CD4-positive, alpha-beta T cell (primary cell): ENCODE measurements at regions not wholly inside any gene's neighbourhood (a gene's known extent, or its start where the extent isn't known, plus 50 kb on each side); places are given as distances from the start of the nearest gene placed in this dataset.

Experiments
- ATAC-seq: fragments of 200-7000 bp; cut with Tn5 transposase; one replicate; pipeline ENCODE4 v1.10.0; 2022; ENCODE audit warnings: mild to moderate bottlenecking; ENCODE audit not compliant: poor library complexity
- CTCF ChIA-PET: fragments of 350-600 bp; sonication (Branson Sonifier 250); formaldehyde crosslinking; loops from one replicate; lab custom pipeline; 2021; ENCODE audit warnings: antibody characterized with exemption, inconsistent platforms; lab: Charles Lee
- POLR2A ChIA-PET: fragments of 350-600 bp; sonication (Branson Sonifier 250); formaldehyde crosslinking; loops from one replicate; lab custom pipeline; 2021; ENCODE audit warnings: antibody characterized with exemption, inconsistent platforms; lab: Charles Lee
- DNase-seq, 14 experiments: peaks; one replicate each; pipeline ENCODE4 v3.0.0-alpha.2; 2013 to 2020; ENCODE audit warnings: mixed read lengths in 2 of 14
- H3K27ac ChIP-seq, 2 donors: one replicate each; pipeline versions ENCODE4 v1.5.1 to v1.7.0; 2013; ENCODE audit warnings: low read length in 2 of 2, low read depth in 1 of 2, mild to moderate bottlenecking in 1 of 2
- H3K27me3 ChIP-seq, 2 experiments: 1 replicate in 1 of 2; 2 replicates in 1 of 2; pipeline versions ENCODE4 v1.6.1 to v1.7.0; 2013; ENCODE audit warnings: low read length in 2 of 2, control low read depth in 1 of 2, mild to moderate bottlenecking in 1 of 2, moderate library complexity in 1 of 2; ENCODE audit not compliant: insufficient read depth in 2 of 2, control insufficient read depth in 1 of 2
- H3K36me3 ChIP-seq: one replicate; pipeline ENCODE4 v1.6.1; 2013; ENCODE audit warnings: low read length, control low read depth; ENCODE audit not compliant: insufficient read depth
- H3K4me1 ChIP-seq: one replicate; pipeline ENCODE4 v1.6.1; 2013; ENCODE audit warnings: low read length, control low read depth; ENCODE audit not compliant: insufficient read depth
- H3K4me3 ChIP-seq: one replicate; pipeline ENCODE4 v1.5.1; 2013; ENCODE audit warnings: mild to moderate bottlenecking, low read length, moderate library complexity
- H3K9me3 ChIP-seq, 2 experiments: 1 replicate in 1 of 2; 2 replicates in 1 of 2; pipeline versions ENCODE4 v1.6.1 to v1.7.0; 2013; ENCODE audit warnings: low read length in 2 of 2, mild to moderate bottlenecking in 2 of 2, control low read depth in 1 of 2, moderate library complexity in 1 of 2; ENCODE audit not compliant: control insufficient read depth in 1 of 2, insufficient read depth in 1 of 2
- H3K27ac Mint-ChIP-seq: one replicate; pipeline ENCODE4 v1.8.0; 2020; ENCODE audit warnings: mixed read lengths
- H3K27me3 Mint-ChIP-seq: one replicate; pipeline ENCODE4 v1.8.0; 2021; ENCODE audit warnings: mixed read lengths
- H3K36me3 Mint-ChIP-seq: one replicate; pipeline ENCODE4 v1.8.0; 2021; ENCODE audit warnings: low read depth, mixed read lengths
- H3K4me1 Mint-ChIP-seq: one replicate; pipeline ENCODE4 v1.8.0; 2021; ENCODE audit warnings: low read depth, mixed read lengths
- H3K4me3 Mint-ChIP-seq: one replicate; pipeline ENCODE4 v1.8.0; 2020; ENCODE audit warnings: mild to moderate bottlenecking, mixed read lengths
- H3K9me3 Mint-ChIP-seq: one replicate; pipeline ENCODE4 v1.8.0; 2020; ENCODE audit warnings: mixed read lengths
- CTCF ChIP-seq: fragments of 200-600 bp; IDR thresholded peaks from one replicate; pipeline ENCODE4 v1.8.0; 2022; ENCODE audit warnings: antibody characterized with exemption, mild to moderate bottlenecking
- intact Hi-C, 2 experiments: fragments of 100-400 bp; cut with DNase I in 1 of 2; cut with micrococcal nuclease in 1 of 2; formaldehyde crosslinking; loops; one replicate each; pipeline versions ENCODE4 v1.15.1 to v1.9.0; 2023 to 2025; cut with DNase I, micrococcal nuclease

GRCh38 chr21:20735257-20735656 lies 263.0 kb upstream of the NCAM2 start:
- H3K27me3 ChIP-seq, result no peaks in the 10 kb centered on the region
- peaks cover 15% of the 10 kb centered on the region for H3K9me3 Mint-ChIP-seq
- no peak overlapping the region for H3K27ac ChIP-seq
- H3K9me3 ChIP-seq, result peaks cover 4 to 5% of the 10 kb centered on the region in 2 experiments
- H3K36me3 Mint-ChIP-seq, result no peaks in the 10 kb centered on the region
- CTCF ChIA-PET, result no interaction called here
- ATAC-seq (no peak), DNase-seq (no peak)
- TF ChIP-seq CTCF, result no peak
- H3K27ac Mint-ChIP-seq, result no peak overlapping the region
- H3K4me1 ChIP-seq, result no peaks in the 10 kb centered on the region
- H3K4me3 Mint-ChIP-seq, result no peak overlapping the region
- no peaks in the 10 kb centered on the region for H3K4me1 Mint-ChIP-seq
- no peak overlapping the region for H3K4me3 ChIP-seq
- no peaks in the 10 kb centered on the region for H3K27me3 Mint-ChIP-seq
- POLR2A ChIA-PET, result no interaction called here
- intact Hi-C loops, result no loop called here
- H3K36me3 ChIP-seq, result no peaks in the 10 kb centered on the region

- H3K9me3 Mint-ChIP-seq, result peaks cover 15% of the 10 kb centered on the region
- no peaks in the 10 kb centered on the region for H3K36me3 ChIP-seq
- no peak overlapping the region for H3K27ac ChIP-seq
- H3K4me3 Mint-ChIP-seq, result no peak overlapping the region
- H3K27me3 ChIP-seq, result no peaks in the 10 kb centered on the region
- no peak overlapping the region for H3K4me3 ChIP-seq
- CTCF ChIA-PET, result no interaction called here
- H3K4me1 ChIP-seq, result no peaks in the 10 kb centered on the region
- H3K4me1 Mint-ChIP-seq, result no peaks in the 10 kb centered on the region
- POLR2A ChIA-PET, result no interaction called here
- H3K9me3 ChIP-seq, result peaks cover 4 to 5% of the 10 kb centered on the region in 2 experiments
- H3K27me3 Mint-ChIP-seq, result no peaks in the 10 kb centered on the region
- no peak for DNase-seq
- no peak overlapping the region for H3K27ac Mint-ChIP-seq
- intact Hi-C loops, result no loop called here
- no peak for ATAC-seq
- no peaks in the 10 kb centered on the region for H3K36me3 Mint-ChIP-seq
- no peak for TF ChIP-seq CTCF
Observed at GRCh38 chr21:20737227-20737913, 260.8 kb upstream of the NCAM2 start.

DNA sequence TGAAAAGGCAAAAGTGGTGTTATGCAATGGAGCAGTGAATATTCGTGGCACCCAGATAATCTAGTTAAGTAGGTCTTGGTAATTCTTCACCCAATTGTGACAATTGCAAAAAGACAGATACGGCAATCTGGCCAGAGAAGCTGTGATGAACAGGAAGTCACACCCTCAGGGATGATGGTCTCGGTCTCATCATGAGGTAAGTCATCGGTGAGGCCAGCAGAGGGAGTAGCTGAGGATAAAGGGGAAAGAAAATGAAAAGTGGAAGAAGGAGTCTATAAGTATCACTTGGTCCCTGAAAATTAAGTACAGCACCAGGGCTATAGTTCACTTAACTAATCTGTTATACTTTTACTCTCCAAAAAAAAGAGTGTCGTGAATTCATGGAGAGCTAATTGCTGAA lies 258.8 kb upstream of the NCAM2 start:
- ATAC-seq (no peak), DNase-seq (no peak)
- no peak for TF ChIP-seq CTCF
- ChIA-PET POLR2A (no interaction called here), CTCF (no interaction called here)
- Histone ChIP-seq H3K27me3 (no peaks in the 10 kb centered on the region), H3K36me3 (no peaks in the 10 kb centered on the region), H3K4me1 (no peaks in the 10 kb centered on the region), H3K9me3 (peaks cover 0 to 4% of the 10 kb centered on the region in 2 experiments), H3K27ac (no peak overlapping the region), H3K4me3 (no peak overlapping the region)
- intact Hi-C loops, result no loop called here
- Mint-ChIP-seq H3K27me3 (no peaks in the 10 kb centered on the region), H3K4me3 (no peak overlapping the region), H3K36me3 (no peaks in the 10 kb centered on the region), H3K27ac (no peak overlapping the region), H3K4me1 (no peaks in the 10 kb centered on the region), H3K9me3 (peaks cover 13% of the 10 kb centered on the region)
